Neuronal stem cell (in vitro differentiated cells): ENCODE measurements at regions not wholly inside any gene's neighbourhood (a gene's known extent, or its start where the extent isn't known, plus 50 kb on each side); places are given as distances from the start of the nearest gene placed in this dataset.

Source experiments
- DNase-seq: peaks from one replicate; pipeline ENCODE4 v3.0.0-alpha.2; 2013; ENCODE audit warnings: low spot score
- H2AFZ ChIP-seq: one replicate; pipeline ENCODE4 v1.6.1; 2013; ENCODE audit warnings: mild to moderate bottlenecking, low read length, inconsistent platforms
- H2AK5ac ChIP-seq: 2 replicates; pipeline ENCODE4 v1.6.1; 2013; ENCODE audit warnings: low read depth, mild to moderate bottlenecking, inconsistent platforms, low read length, moderate library complexity, mixed read lengths
- H2BK120ac ChIP-seq: 2 replicates; pipeline ENCODE4 v1.6.1; 2013; ENCODE audit warnings: low read depth, mild to moderate bottlenecking, inconsistent platforms, low read length, moderate library complexity, mixed read lengths
- H2BK12ac ChIP-seq: one replicate; pipeline ENCODE4 v1.6.1; 2013; ENCODE audit warnings: low read length, inconsistent platforms
- H2BK15ac ChIP-seq: 2 replicates; pipeline ENCODE4 v1.6.1; 2013; ENCODE audit warnings: mild to moderate bottlenecking, low read length, inconsistent platforms, mixed read lengths
- H2BK5ac ChIP-seq: one replicate; pipeline ENCODE4 v1.6.1; 2013; ENCODE audit warnings: inconsistent platforms, mild to moderate bottlenecking, low read length, moderate library complexity
- H3K14ac ChIP-seq: one replicate; pipeline ENCODE4 v1.6.1; 2013; ENCODE audit warnings: low read length, inconsistent platforms
- H3K18ac ChIP-seq: 2 replicates; pipeline ENCODE4 v1.6.1; 2013; ENCODE audit warnings: low read length, inconsistent platforms
- H3K23ac ChIP-seq: 2 replicates; pipeline ENCODE4 v1.6.1; 2013; ENCODE audit warnings: low read depth, mild to moderate bottlenecking, mixed read lengths, low read length, inconsistent platforms; ENCODE audit not compliant: poor library complexity
- H3K27ac ChIP-seq: replicated peaks from 3 replicates; pipeline ENCODE4 v1.5.1; 2013; ENCODE audit warnings: low read length, inconsistent platforms
- H3K27me3 ChIP-seq, 3 experiments: 2 replicates each; pipeline ENCODE4 v1.6.1; 2013; ENCODE audit warnings: low read length in 3 of 3, mild to moderate bottlenecking in 2 of 3, inconsistent platforms in 1 of 3, low read depth in 1 of 3, mixed read lengths in 1 of 3, moderate library complexity in 1 of 3; ENCODE audit not compliant: control insufficient read depth in 3 of 3, insufficient read depth in 3 of 3
- H3K36me3 ChIP-seq, 2 donors: replicated peaks in 1 of 2; 2 replicates each; pipeline ENCODE4 v1.6.1; 2013; ENCODE audit warnings: low read length in 2 of 2; ENCODE audit not compliant: control insufficient read depth in 2 of 2, insufficient read depth in 2 of 2
- H3K4ac ChIP-seq: 2 replicates; pipeline ENCODE4 v1.6.1; 2013; ENCODE audit warnings: inconsistent platforms, mild to moderate bottlenecking, low read length, moderate library complexity
- H3K4me1 ChIP-seq, 2 donors: 1 replicate in 1 of 2; 2 replicates in 1 of 2; pipeline ENCODE4 v1.6.1; 2013; ENCODE audit warnings: low read length in 2 of 2, low read depth in 1 of 2; ENCODE audit not compliant: control insufficient read depth in 2 of 2, insufficient read depth in 1 of 2
- H3K4me2 ChIP-seq: one replicate; pipeline ENCODE4 v1.6.1; 2013; ENCODE audit warnings: mild to moderate bottlenecking, low read length, inconsistent platforms; ENCODE audit not compliant: insufficient read depth, poor library complexity, severe bottlenecking
- H3K4me3 ChIP-seq, 2 donors: 2 replicates each; pipeline ENCODE4 v1.5.1; 2013; ENCODE audit warnings: low read length in 2 of 2, mild to moderate bottlenecking in 2 of 2, inconsistent platforms in 1 of 2, moderate library complexity in 1 of 2
- H3K79me1 ChIP-seq: one replicate; pipeline ENCODE4 v1.6.1; 2013; ENCODE audit warnings: low read depth, mild to moderate bottlenecking, inconsistent platforms, low read length, moderate library complexity
- H3K9ac ChIP-seq: one replicate; pipeline ENCODE4 v1.6.1; 2013; ENCODE audit warnings: mild to moderate bottlenecking, low read depth, low read length, inconsistent platforms; ENCODE audit not compliant: poor library complexity
- H3K9me3 ChIP-seq, 2 donors: replicated peaks in 1 of 2; 2 replicates each; pipeline versions ENCODE3 to v1.6.1; 2013; ENCODE audit warnings: low read length in 2 of 2, mild to moderate bottlenecking in 2 of 2, inconsistent platforms in 1 of 2, low read depth in 1 of 2, mixed read lengths in 1 of 2, moderate library complexity in 1 of 2; ENCODE audit not compliant: control insufficient read depth in 2 of 2, insufficient read depth in 1 of 2
- H4K8ac ChIP-seq: one replicate; pipeline ENCODE4 v1.6.1; 2013; ENCODE audit warnings: low read depth, mild to moderate bottlenecking, inconsistent platforms, low read length, moderate library complexity
- H4K91ac ChIP-seq: one replicate; pipeline ENCODE4 v1.6.1; 2013; ENCODE audit warnings: low read length, low read depth, mild to moderate bottlenecking, inconsistent platforms; ENCODE audit not compliant: poor library complexity
- WGBS, 2 donors: extraction: QIAGEN DNeasy Blood & Tissue Kit; methylation state at CpG; one replicate each; pipeline ENCODE4 v1.1.7; 2013; ENCODE audit warnings: missing lambda C conversion rate in 2 of 2, mixed read lengths in 1 of 2; ENCODE audit not compliant: insufficient read length in 2 of 2, insufficient replicate concordance in 1 of 2; ENCODE audit errors: extremely low coverage in 2 of 2; 5-methylcytosine and 5-hydroxymethylcytosine counted together

DNA sequence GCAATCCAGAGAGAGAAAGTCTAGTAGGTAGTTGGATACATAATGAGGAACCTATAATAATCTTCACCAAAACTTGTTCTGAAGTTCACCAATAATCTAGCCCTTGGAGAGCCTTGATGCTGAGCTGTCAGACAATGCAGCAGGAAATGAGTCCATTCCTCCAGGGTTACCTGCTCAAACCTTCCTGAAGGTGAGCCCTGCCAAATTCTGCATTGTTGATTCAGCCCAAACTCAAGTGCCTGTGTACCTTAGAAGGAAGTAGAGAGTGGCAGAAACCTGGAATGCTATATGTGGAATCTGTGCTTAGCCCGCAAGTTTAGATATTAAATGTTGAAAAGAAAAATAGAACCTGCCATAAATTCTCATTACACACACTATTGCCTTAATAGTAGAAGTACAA is 77.4 kb upstream of the SPON1 start:
- Histone ChIP-seq H3K4me1 (peaks cover 0 to 2% of the 10 kb centered on the region in 2 donors), H3K79me1 (no peaks in the 10 kb centered on the region), H2BK5ac (no peak overlapping the region), H3K23ac (no peak overlapping the region), H3K9ac (no peak overlapping the region), H3K4ac (no peak overlapping the region), H3K9me3 (no peaks in the 10 kb centered on the region), H2AFZ (no peak overlapping the region), H2AK5ac (no peak overlapping the region), H2BK12ac (no peak overlapping the region), H3K18ac (no peak overlapping the region), H4K91ac (no peak overlapping the region), H3K4me3 (no peak overlapping the region), H3K14ac (no peak overlapping the region), H3K27ac (no peak overlapping the region), H3K27me3 (no peaks in the 10 kb centered on the region), H3K4me2 (no peak overlapping the region), H3K36me3 (no peaks in the 10 kb centered on the region), H2BK15ac (no peak overlapping the region), H2BK120ac (no peak overlapping the region), H4K8ac (no peak overlapping the region)
- no peak for DNase-seq
- WGBS, 2 donors, result no CpG with 5 or more reads among the region's 1 CpG

DNA sequence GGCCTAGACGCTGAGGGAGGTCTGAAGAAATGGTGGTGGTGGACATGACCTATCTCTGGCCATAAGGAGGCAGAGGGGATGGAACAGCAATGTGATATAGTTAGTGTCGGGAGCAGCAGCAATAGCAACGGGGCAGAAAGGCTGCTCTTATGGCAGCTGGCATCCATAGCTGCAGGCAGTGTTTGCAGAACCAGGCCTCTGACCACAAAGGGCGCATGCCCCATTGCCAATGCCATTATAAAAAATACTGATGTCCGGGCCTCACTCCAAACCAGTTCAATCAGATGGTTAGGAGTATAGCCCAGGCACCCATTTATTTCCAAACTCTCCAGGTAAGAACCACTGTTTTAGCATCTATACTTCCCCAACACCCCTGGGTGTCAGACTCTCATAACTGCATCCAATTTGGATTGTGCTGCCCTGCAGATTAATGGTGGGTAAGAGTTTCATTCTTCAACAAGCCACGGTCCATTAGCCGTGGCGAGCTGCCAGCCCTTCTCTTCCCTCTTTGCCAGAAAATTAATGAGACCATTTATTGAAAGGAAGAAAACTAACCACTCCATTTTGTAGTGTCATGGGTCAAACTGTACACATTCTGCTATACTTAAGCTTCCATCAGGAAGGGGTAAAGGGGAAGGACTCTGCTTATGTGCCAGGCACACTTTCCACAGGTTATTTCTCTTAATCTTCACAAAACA is 72.8 kb upstream of the SPON1 start:
- H2BK12ac ChIP-seq, result no peak overlapping the region
- H3K9ac ChIP-seq, result no peak overlapping the region
- H3K18ac ChIP-seq, result no peak overlapping the region
- no peak overlapping the region for H3K4me2 ChIP-seq
- no peaks in the 10 kb centered on the region for H3K27me3 ChIP-seq
- H3K4me1 ChIP-seq, result peaks cover 0 to 3% of the 10 kb centered on the region in 2 donors
- H2BK5ac ChIP-seq, result no peak overlapping the region
- H3K4me3 ChIP-seq, result no peak overlapping the region
- no peak overlapping the region for H3K27ac ChIP-seq
- no CpG with 5 or more reads among the region's 8 CpGs for WGBS, 2 donors
- no peak for DNase-seq
- H2AFZ ChIP-seq, result no peak overlapping the region
- no peak overlapping the region for H2BK120ac ChIP-seq
- no peak overlapping the region for H2AK5ac ChIP-seq
- no peaks in the 10 kb centered on the region for H3K79me1 ChIP-seq
- no peaks in the 10 kb centered on the region for H3K36me3 ChIP-seq
- H3K9me3 ChIP-seq, result no peaks in the 10 kb centered on the region
- no peak overlapping the region for H2BK15ac ChIP-seq
- H3K4ac ChIP-seq, result no peak overlapping the region
- no peak overlapping the region for H3K23ac ChIP-seq
- no peak overlapping the region for H4K8ac ChIP-seq
- no peak overlapping the region for H4K91ac ChIP-seq
- peak overlapping the region; percentile 11 for H3K14ac ChIP-seq

DNA sequence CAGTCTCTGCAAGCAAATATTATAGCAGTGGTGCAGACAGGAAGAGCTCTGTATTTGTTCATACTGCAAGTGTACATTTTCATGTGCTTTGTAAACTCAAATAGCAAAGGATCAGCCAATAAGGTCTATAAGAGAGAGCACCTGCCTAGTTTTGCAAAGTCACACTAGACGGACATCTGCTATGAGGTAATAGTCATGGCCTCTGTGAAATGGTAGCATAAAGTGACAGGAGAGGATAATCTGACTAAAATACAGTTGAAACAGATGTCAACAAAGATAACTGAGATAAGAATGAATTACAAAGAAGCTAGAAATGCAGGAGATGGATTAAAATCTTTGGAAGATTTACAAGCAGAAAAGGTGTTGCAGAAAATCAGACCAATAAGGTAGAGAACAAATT is 70.6 kb upstream of the SPON1 start:
- H3K23ac ChIP-seq, result no peak overlapping the region
- no peak overlapping the region for H4K8ac ChIP-seq
- H2BK15ac ChIP-seq, result no peak overlapping the region
- no peaks in the 10 kb centered on the region for H3K79me1 ChIP-seq
- no peak overlapping the region for H4K91ac ChIP-seq
- no peak overlapping the region for H3K4ac ChIP-seq
- H3K4me2 ChIP-seq, result no peak overlapping the region
- H2BK12ac ChIP-seq, result no peak overlapping the region
- no peak overlapping the region for H3K14ac ChIP-seq
- H3K36me3 ChIP-seq, result no peaks in the 10 kb centered on the region
- H3K4me3 ChIP-seq, result no peak overlapping the region
- no peak overlapping the region for H2AK5ac ChIP-seq
- WGBS, 2 donors, result no CpG with 5 or more reads among the region's 1 CpG
- no peak overlapping the region for H2BK5ac ChIP-seq
- H3K18ac ChIP-seq, result no peak overlapping the region
- H3K27me3 ChIP-seq, result no peaks in the 10 kb centered on the region
- H3K9ac ChIP-seq, result no peak overlapping the region
- H3K9me3 ChIP-seq, result no peaks in the 10 kb centered on the region
- DNase-seq, result no peak
- no peak overlapping the region for H2BK120ac ChIP-seq
- no peak overlapping the region for H3K27ac ChIP-seq
- peaks cover 0 to 3% of the 10 kb centered on the region in 2 donors for H3K4me1 ChIP-seq
- H2AFZ ChIP-seq, result no peak overlapping the region

DNA sequence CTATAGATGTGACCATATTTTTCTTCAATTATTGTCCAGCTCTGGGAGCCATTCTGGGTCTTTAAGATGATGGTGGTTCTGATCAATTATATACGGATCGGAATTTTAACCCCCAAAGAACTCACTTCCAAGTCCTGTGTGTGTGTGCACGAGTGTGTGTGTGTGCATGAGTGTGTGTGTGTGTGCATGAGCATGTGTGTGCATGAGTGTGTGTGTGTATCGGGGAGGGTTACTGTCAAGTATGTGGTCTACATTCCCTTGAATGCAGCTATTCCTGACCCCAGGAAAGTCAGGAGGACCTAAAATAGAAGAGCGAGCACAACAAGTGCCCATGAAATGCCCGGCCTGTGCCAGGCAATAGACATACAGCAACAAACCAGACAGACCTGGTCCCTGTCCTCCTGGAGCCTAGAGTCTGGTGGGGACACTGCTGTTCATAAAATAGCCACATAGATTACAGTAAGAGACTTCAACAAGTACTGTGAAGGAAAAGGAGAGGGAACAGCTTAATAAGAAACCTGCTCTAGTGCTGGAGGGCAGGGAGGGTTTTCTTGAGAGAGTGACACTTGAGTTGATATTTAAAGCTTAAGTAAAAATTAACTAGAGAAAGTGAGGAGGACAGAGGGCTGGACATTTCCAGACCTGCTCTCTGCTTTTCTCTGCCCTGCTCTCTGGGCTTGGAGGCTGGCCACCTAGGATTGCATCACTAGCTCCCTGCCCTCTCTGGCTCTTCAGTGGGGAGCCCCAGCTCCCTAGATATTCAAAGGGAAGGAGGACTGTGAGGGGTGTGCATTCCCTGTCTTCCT is 66.1 kb upstream of the SPON1 start:
- Histone ChIP-seq H3K27me3 (no peaks in the 10 kb centered on the region), H2BK12ac (no peak overlapping the region), H4K8ac (no peak overlapping the region), H2AK5ac (no peak overlapping the region), H4K91ac (no peak overlapping the region), H3K14ac (no peak overlapping the region), H3K4ac (no peak overlapping the region), H3K4me3 (no peak overlapping the region), H2BK5ac (no peak overlapping the region), H3K9ac (no peak overlapping the region), H2BK120ac (no peak overlapping the region), H3K4me1 (peaks cover 0 to 7% of the 10 kb centered on the region in 2 donors), H2AFZ (no peak overlapping the region), H3K4me2 (no peak overlapping the region), H3K27ac (no peak overlapping the region), H3K18ac (no peak overlapping the region), H3K9me3 (no peaks in the 10 kb centered on the region), H3K23ac (no peak overlapping the region), H2BK15ac (no peak overlapping the region), H3K79me1 (no peaks in the 10 kb centered on the region), H3K36me3 (no peaks in the 10 kb centered on the region)
- no CpG with 5 or more reads among the region's 6 CpGs for WGBS, 2 donors
- no peak for DNase-seq
